ENCODE measurements at regions not wholly inside any gene's neighbourhood (a gene's known extent, or its start where the extent isn't known, plus 50 kb on each side); places are given as distances from the start of the nearest gene placed in this dataset.

- no peak for TF ChIP-seq POLR2A (IDR thresholded peaks at IDR 0.05)
- TF ChIP-seq, protein P1, sequence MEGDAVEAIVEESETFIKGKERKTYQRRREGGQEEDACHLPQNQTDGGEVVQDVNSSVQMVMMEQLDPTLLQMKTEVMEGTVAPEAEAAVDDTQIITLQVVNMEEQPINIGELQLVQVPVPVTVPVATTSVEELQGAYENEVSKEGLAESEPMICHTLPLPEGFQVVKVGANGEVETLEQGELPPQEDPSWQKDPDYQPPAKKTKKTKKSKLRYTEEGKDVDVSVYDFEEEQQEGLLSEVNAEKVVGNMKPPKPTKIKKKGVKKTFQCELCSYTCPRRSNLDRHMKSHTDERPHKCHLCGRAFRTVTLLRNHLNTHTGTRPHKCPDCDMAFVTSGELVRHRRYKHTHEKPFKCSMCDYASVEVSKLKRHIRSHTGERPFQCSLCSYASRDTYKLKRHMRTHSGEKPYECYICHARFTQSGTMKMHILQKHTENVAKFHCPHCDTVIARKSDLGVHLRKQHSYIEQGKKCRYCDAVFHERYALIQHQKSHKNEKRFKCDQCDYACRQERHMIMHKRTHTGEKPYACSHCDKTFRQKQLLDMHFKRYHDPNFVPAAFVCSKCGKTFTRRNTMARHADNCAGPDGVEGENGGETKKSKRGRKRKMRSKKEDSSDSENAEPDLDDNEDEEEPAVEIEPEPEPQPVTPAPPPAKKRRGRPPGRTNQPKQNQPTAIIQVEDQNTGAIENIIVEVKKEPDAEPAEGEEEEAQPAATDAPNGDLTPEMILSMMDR (IDR thresholded peaks at IDR 0.05), result no peak
- H3K4me1 ChIP-seq, result peaks cover 14 to 39% of the 10 kb centered on the region in 2 donors
- no peaks in the 10 kb centered on the region for H3K27me3 ChIP-seq
- H3K36me3 ChIP-seq, result no peaks in the 10 kb centered on the region
- 57 to 60% methylated on average over 6 of the region's 6 CpGs for WGBS, 2 donors
- intact Hi-C loops (cut with DNase I), result loop anchor here (5.0 to 10.0 kb wide), 2 partner anchors 53 to 169 kb away; partner anchors contain the start of gene FIBCD1
- peak in 1 of 2 donors; percentile 19 for DNase-seq
- H3K9me3 ChIP-seq, result no peaks in the 10 kb centered on the region
- peak overlapping the region in 1 of 3 donors; percentile 28 for H3K27ac ChIP-seq
- H3K4me3 ChIP-seq (replicated peaks in 1 of 3), result no peak overlapping the region
Measured at GRCh38 chr9:130768265-130768664, 66.8 kb upstream of the ABL1 start.

DNA sequence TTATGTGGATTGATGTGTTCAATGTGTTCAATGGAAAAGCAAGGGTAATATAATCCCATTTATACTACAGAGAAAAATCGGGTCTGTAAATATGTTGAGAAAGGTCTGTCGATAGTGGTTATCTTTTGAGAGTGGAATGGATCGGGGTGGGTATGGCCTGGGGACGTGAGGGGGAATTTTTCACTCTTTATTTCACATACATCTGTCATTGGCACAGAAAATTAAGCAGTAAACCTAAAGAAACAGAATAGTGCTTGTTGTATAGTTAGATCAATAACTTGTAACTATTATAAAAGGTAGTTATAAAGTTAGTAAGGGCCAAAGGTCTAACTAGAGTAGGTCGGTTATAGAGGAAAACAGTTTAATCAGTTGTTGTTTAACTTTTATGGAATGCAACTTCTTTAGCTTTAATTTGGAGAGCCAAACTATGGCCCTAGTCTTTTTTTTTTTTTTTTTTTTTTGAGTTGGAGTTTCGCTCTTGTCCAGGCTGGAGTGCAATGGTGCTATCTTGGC is 66.1 kb upstream of the ABL1 start:
- Histone ChIP-seq H3K9me3 (no peaks in the 10 kb centered on the region), H3K4me3 (replicated peaks in 1 of 3) (no peak overlapping the region), H3K27me3 (no peaks in the 10 kb centered on the region), H3K4me1 (peaks cover 14 to 43% of the 10 kb centered on the region in 2 donors), H3K27ac (no peak overlapping the region), H3K36me3 (no peaks in the 10 kb centered on the region)
- intact Hi-C loops (cut with DNase I), result loop anchor here (5.0 to 10.0 kb wide), 2 partner anchors 54 to 168 kb away; partner anchors contain the start of gene FIBCD1
- 88 to 93% methylated on average over 6 of the region's 6 CpGs for WGBS, 2 donors
- no peak for TF ChIP-seq POLR2A (IDR thresholded peaks at IDR 0.05)
- TF ChIP-seq, protein P1 (IDR thresholded peaks at IDR 0.05), result no peak
- DNase-seq, result no peak

DNA sequence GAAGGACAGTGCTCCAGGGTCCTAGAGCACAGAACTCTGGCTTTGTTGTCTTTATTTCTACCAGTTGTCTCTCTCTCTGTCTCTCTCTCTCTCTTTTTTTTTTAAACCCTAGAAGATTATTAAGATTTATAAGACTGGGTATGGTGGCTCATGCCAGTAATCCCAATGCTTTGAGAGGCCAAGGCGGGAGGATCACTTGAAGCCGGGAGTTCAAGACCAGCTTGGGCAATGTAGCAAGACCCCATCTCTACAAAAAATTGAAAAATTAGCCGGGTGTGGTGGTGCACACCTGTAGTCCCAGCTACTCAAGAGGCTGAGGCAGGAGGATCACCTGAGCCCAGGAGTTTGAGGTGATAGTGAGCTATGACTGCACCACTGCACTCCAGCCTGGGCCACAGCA is 65.0 kb upstream of the ABL1 start:
- intact Hi-C loops (cut with DNase I), result loop anchor here (5.0 kb wide), 1 partner anchor 92 kb away; no protein-coding TSS in a partner anchor

DNA sequence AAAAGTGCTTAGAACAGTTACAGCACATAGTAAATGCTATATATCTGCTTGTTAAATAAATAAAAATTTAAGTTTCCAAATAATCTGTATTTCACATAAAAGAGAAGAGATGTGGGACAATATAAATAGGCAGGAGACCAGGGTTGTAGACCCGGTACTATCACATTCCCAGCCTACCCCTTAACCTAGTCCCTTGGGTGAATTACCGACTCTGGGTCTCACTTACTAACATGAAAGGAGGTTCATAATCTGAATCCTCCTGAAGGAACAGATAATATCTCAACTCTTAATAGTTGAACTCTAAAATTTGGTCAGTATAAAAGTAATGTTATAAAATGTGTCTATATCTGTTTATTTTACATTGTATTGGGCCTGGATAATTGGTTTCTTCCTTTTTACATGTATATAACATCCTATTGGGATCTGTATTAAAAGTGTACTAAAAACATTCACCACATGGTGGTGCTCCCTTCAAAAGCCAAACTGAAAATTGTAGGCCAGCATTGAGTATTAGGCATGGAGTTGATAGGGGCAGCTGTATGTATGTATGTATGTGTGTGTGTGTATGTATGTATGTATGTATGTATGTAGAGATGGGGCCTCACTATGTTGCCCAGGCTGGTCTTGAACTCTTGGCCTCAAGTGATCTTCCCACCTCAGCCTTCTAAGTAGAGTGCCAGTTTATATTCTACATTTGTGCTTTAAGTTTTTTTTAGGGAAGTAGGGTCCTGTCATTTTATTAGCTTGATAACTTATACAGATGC is 64.2 kb upstream of the ABL1 start:
- peaks cover 19 to 37% of the 10 kb centered on the region in 2 donors for H3K4me1 ChIP-seq
- no peaks in the 10 kb centered on the region for H3K27me3 ChIP-seq
- H3K36me3 ChIP-seq, result no peaks in the 10 kb centered on the region
- H3K27ac ChIP-seq, result no peak overlapping the region
- 69 to 78% methylated on average over 2 of the region's 2 CpGs for WGBS, 2 donors
- TF ChIP-seq, protein P1 (IDR thresholded peaks at IDR 0.05), result peak; percentile 21 to 84 (median 66)
- no peak for TF ChIP-seq POLR2A (IDR thresholded peaks at IDR 0.05)
- DNase-seq, result no peak
- no peaks in the 10 kb centered on the region for H3K9me3 ChIP-seq
- H3K4me3 ChIP-seq (replicated peaks in 1 of 3), result no peak overlapping the region
- intact Hi-C loops (cut with DNase I), result loop anchor here (5.0 kb wide), 1 partner anchor 91 kb away; no protein-coding TSS in a partner anchor

More for the DNA sequence above, 65.0 kb upstream of the ABL1 start:
- WGBS, 2 donors, result 78 to 83% methylated on average over 3 of the region's 3 CpGs
- no peak overlapping the region for H3K27ac ChIP-seq
- no peak for TF ChIP-seq POLR2A (IDR thresholded peaks at IDR 0.05)
- TF ChIP-seq, protein P1 (IDR thresholded peaks at IDR 0.05), result no peak
- H3K4me1 ChIP-seq, result peaks cover 24 to 44% of the 10 kb centered on the region in 2 donors
- no peaks in the 10 kb centered on the region for H3K36me3 ChIP-seq
- DNase-seq, result no peak
- no peaks in the 10 kb centered on the region for H3K27me3 ChIP-seq
- no peaks in the 10 kb centered on the region for H3K9me3 ChIP-seq
- H3K4me3 ChIP-seq (replicated peaks in 1 of 3), result no peak overlapping the region

DNA sequence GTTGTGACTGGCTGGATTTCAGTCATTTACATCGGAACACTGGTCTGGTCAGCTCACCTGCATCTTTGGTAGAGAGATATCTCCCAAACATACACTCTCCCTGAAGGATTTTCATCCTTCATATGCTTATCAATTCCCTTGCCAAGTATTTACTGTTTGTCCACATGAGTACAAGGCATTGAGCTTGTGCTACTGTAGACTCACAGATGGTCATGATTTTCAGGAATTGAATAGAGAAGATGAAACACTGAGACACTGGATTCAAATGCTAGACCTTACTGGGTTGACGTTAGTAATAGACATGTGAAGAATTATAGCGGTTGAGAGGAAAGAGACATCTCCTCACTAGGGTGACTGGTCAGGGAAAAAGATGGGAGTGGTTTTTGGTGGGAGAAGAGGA is 62.9 kb upstream of the ABL1 start:
- Histone ChIP-seq H3K27me3 (no peaks in the 10 kb centered on the region), H3K4me1 (peaks cover 10 to 24% of the 10 kb centered on the region in 2 donors), H3K9me3 (no peaks in the 10 kb centered on the region), H3K4me3 (replicated peaks in 1 of 3) (no peak overlapping the region), H3K36me3 (no peaks in the 10 kb centered on the region), H3K27ac (peak overlapping the region in 1 of 3 donors; percentile 20)
- no peak for DNase-seq
- intact Hi-C loops (cut with DNase I), result loop anchor here (5.0 kb wide), 1 partner anchor 90 kb away; no protein-coding TSS in a partner anchor
- no peak for TF ChIP-seq POLR2A (IDR thresholded peaks at IDR 0.05)
- TF ChIP-seq, protein P1 (IDR thresholded peaks at IDR 0.05), result no peak
- 89 to 93% methylated on average over 3 of the region's 3 CpGs for WGBS, 2 donors

Measured in thyroid gland (tissue), 4 donors.